Trophoblast cell (in vitro differentiated cells and primary cell): ENCODE measurements at regions not wholly inside any gene's neighbourhood (a gene's known extent, or its start where the extent isn't known, plus 50 kb on each side); places are given as distances from the start of the nearest gene placed in this dataset.

Experiments used
- DNase-seq, 2 donors: peaks; one replicate each; pipeline ENCODE4 v3.0.0-alpha.2; 2016
- H2AFZ ChIP-seq: 2 replicates; pipeline ENCODE4 v1.6.1; 2013; ENCODE audit warnings: low read length, moderate library complexity, mild to moderate bottlenecking; ENCODE audit not compliant: insufficient read depth, poor library complexity
- H2AK5ac ChIP-seq: 2 replicates; pipeline ENCODE4 v1.6.1; 2013; ENCODE audit warnings: mild to moderate bottlenecking, low read length
- H2BK120ac ChIP-seq: 2 replicates; pipeline ENCODE4 v1.6.1; 2013; ENCODE audit warnings: low read length, mild to moderate bottlenecking, moderate library complexity; ENCODE audit not compliant: insufficient read depth, poor library complexity
- H2BK12ac ChIP-seq: 2 replicates; pipeline ENCODE4 v1.6.1; 2013; ENCODE audit warnings: mild to moderate bottlenecking, low read length, moderate library complexity
- H2BK5ac ChIP-seq: 2 replicates; pipeline ENCODE4 v1.6.1; 2013; ENCODE audit warnings: low read length, low read depth, moderate library complexity, mild to moderate bottlenecking; ENCODE audit not compliant: poor library complexity
- H3K14ac ChIP-seq: 2 replicates; pipeline ENCODE4 v1.6.1; 2013; ENCODE audit warnings: mild to moderate bottlenecking, low read length
- H3K18ac ChIP-seq: 2 replicates; pipeline ENCODE4 v1.6.1; 2013; ENCODE audit warnings: mild to moderate bottlenecking, low read length
- H3K23ac ChIP-seq: 2 replicates; pipeline ENCODE4 v1.6.1; 2013; ENCODE audit warnings: low read length
- H3K27ac ChIP-seq: 2 replicates; pipeline ENCODE4 v1.5.1; 2013; ENCODE audit warnings: low read depth, mild to moderate bottlenecking, inconsistent platforms, low read length, moderate library complexity
- H3K27me3 ChIP-seq: 2 replicates; pipeline ENCODE4 v1.6.1; 2013; ENCODE audit warnings: inconsistent platforms, mild to moderate bottlenecking, low read length, moderate library complexity; ENCODE audit not compliant: insufficient read depth
- H3K36me3 ChIP-seq, 2 experiments: 1 replicate in 1 of 2; 2 replicates in 1 of 2; pipeline ENCODE4 v1.6.1; 2013; ENCODE audit warnings: low read length in 2 of 2, mild to moderate bottlenecking in 2 of 2, moderate library complexity in 1 of 2; ENCODE audit not compliant: insufficient read depth in 2 of 2, control insufficient read depth in 1 of 2
- H3K4ac ChIP-seq: 2 replicates; pipeline ENCODE4 v1.6.1; 2013; ENCODE audit warnings: low read depth, mild to moderate bottlenecking, low read length, moderate library complexity
- H3K4me1 ChIP-seq, 2 experiments: 1 replicate in 1 of 2; 2 replicates in 1 of 2; pipeline ENCODE4 v1.6.1; 2013; ENCODE audit warnings: low read length in 2 of 2, mild to moderate bottlenecking in 2 of 2, moderate library complexity in 1 of 2; ENCODE audit not compliant: insufficient read depth in 2 of 2, control insufficient read depth in 1 of 2
- H3K4me2 ChIP-seq: 2 replicates; pipeline ENCODE4 v1.6.1; 2013; ENCODE audit warnings: inconsistent platforms, mild to moderate bottlenecking, low read length, moderate library complexity
- H3K4me3 ChIP-seq: 2 replicates; pipeline ENCODE4 v1.5.1; 2013; ENCODE audit warnings: mild to moderate bottlenecking, low read depth, low read length, inconsistent platforms
- H3K79me1 ChIP-seq: one replicate; pipeline ENCODE4 v1.6.1; 2013; ENCODE audit warnings: low read length
- H3K79me2 ChIP-seq: 2 replicates; pipeline ENCODE4 v1.6.1; 2013; ENCODE audit warnings: low read length, mild to moderate bottlenecking; ENCODE audit not compliant: control insufficient read depth, insufficient read depth, poor library complexity
- H3K9ac ChIP-seq: 2 replicates; pipeline ENCODE4 v1.6.1; 2013; ENCODE audit warnings: mild to moderate bottlenecking, low read length
- H3K9me3 ChIP-seq: 2 replicates; pipeline ENCODE4 v1.6.1; 2013; ENCODE audit warnings: low read depth, mild to moderate bottlenecking, control low read depth, inconsistent platforms, low read length; ENCODE audit not compliant: insufficient read depth
- H4K12ac ChIP-seq: 2 replicates; pipeline ENCODE4 v1.6.1; 2013; ENCODE audit warnings: low read depth, mild to moderate bottlenecking, low read length, moderate library complexity
- H4K8ac ChIP-seq: 2 replicates; pipeline ENCODE4 v1.6.1; 2013; ENCODE audit warnings: low read depth, mild to moderate bottlenecking, low read length, moderate library complexity
- H4K91ac ChIP-seq: one replicate; pipeline ENCODE4 v1.6.1; 2013; ENCODE audit warnings: low read depth, mild to moderate bottlenecking, low read length, moderate library complexity
- WGBS: extraction: QIAGEN DNeasy Blood & Tissue Kit; methylation state at CpG from one replicate; pipeline ENCODE4 v1.1.7; 2013; ENCODE audit warnings: missing lambda C conversion rate; ENCODE audit not compliant: insufficient read length, insufficient coverage; ENCODE audit errors: extremely low coverage; 5-methylcytosine and 5-hydroxymethylcytosine counted together

DNA sequence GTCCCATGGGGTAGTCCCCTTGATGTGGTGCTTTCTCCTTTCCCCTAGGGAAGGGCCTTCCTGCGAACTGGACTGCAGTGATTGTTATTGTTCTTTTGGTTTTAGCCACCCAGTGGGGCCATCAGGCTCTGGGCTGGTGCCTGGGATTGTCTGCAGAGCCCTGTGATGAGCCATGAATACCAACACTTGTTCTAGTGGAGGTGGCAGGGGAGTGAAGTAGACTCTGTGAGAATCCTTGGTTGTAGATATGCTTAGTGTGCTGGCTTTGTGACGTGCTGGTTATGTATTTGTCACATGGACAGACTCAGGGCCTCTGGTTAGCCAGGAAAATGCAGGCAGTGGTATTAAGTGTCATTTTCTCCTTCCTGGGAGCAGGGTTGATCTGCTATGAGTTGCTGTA is 51.8 kb upstream of the NDUFB4 start:
- no peak overlapping the region for H4K8ac ChIP-seq
- H3K23ac ChIP-seq = peak overlapping the region; percentile 58
- no peak overlapping the region for H3K9ac ChIP-seq
- no peak overlapping the region for H3K4me3 ChIP-seq
- H4K91ac ChIP-seq = no peak overlapping the region
- H3K27ac ChIP-seq = no peak overlapping the region
- no peak overlapping the region for H2BK120ac ChIP-seq
- no peaks in the 10 kb centered on the region for H3K4me1 ChIP-seq
- no peak overlapping the region for H2BK12ac ChIP-seq
- H3K36me3 ChIP-seq = no peaks in the 10 kb centered on the region
- H3K79me1 ChIP-seq = no peaks in the 10 kb centered on the region
- H2BK5ac ChIP-seq = no peak overlapping the region
- no peak for DNase-seq
- no peaks in the 10 kb centered on the region for H3K79me2 ChIP-seq
- H4K12ac ChIP-seq = no peak overlapping the region
- no peak overlapping the region for H3K4me2 ChIP-seq
- WGBS = no CpG with 5 or more reads among the region's 2 CpGs
- H2AK5ac ChIP-seq = no peak overlapping the region
- no peaks in the 10 kb centered on the region for H3K27me3 ChIP-seq
- H3K18ac ChIP-seq = no peak overlapping the region
- no peak overlapping the region for H2AFZ ChIP-seq
- H3K9me3 ChIP-seq = peaks cover 5% of the 10 kb centered on the region
- no peak overlapping the region for H3K4ac ChIP-seq
- H3K14ac ChIP-seq = no peak overlapping the region

DNA sequence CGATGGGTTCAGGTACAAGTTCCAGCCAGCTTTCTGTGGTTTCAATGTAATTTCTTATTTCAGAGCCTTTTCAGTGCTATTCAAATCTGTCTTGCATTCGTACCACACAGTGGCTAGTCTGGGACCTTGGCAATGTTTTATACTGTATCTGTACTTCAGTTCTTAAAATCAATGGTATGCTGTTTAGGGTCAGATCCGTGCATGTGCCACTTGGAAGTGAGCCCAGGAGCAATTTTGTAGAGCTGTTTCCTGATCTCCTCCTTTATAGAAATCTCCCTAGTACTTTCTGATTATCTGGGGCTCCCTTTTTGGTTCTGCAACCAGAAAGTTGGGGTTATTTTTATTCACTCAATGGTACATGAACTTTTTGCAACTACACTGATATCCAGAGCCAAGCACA is 59.5 kb upstream of the NDUFB4 start:
- Histone ChIP-seq H3K36me3 (no peaks in the 10 kb centered on the region), H3K4me2 (no peak overlapping the region), H3K18ac (no peak overlapping the region), H3K4ac (no peak overlapping the region), H3K9ac (no peak overlapping the region), H3K23ac (no peak overlapping the region), H3K4me3 (no peak overlapping the region), H2BK12ac (no peak overlapping the region), H3K27me3 (no peaks in the 10 kb centered on the region), H2BK5ac (no peak overlapping the region), H4K12ac (no peak overlapping the region), H2AK5ac (no peak overlapping the region), H2BK120ac (no peak overlapping the region), H2AFZ (no peak overlapping the region), H3K14ac (no peak overlapping the region), H3K4me1 (no peaks in the 10 kb centered on the region), H3K9me3 (no peaks in the 10 kb centered on the region), H3K79me1 (no peaks in the 10 kb centered on the region), H4K8ac (no peak overlapping the region), H3K27ac (no peak overlapping the region), H3K79me2 (no peaks in the 10 kb centered on the region), H4K91ac (no peak overlapping the region)
- no CpG with 5 or more reads among the region's 3 CpGs for WGBS
- DNase-seq = no peak

DNA sequence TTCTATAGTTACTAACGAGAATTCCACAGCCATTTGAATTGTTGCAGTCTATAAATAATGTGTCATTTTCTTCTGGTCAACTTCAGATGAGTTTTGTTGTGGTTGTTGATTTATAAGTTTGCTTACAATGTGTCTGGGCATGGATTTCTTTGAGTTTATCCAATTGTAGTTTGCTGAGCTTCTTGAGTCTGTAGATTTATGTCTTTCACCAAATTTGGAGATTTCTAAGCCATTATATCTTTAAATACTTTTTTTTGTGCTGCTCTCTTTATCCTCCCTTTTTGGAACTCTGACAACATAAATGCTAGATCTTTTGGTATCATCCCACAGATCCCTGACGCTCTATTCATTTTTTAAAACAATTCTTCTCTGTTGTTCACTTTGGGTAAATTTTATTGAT is 63.2 kb upstream of the NDUFB4 start:
- Histone ChIP-seq H4K8ac (no peak overlapping the region), H2BK5ac (no peak overlapping the region), H2BK12ac (no peak overlapping the region), H3K27ac (no peak overlapping the region), H3K4ac (no peak overlapping the region), H2AK5ac (no peak overlapping the region), H3K79me1 (no peaks in the 10 kb centered on the region), H2BK120ac (no peak overlapping the region), H4K12ac (no peak overlapping the region), H3K4me3 (no peak overlapping the region), H3K23ac (no peak overlapping the region), H3K4me1 (no peaks in the 10 kb centered on the region), H3K14ac (no peak overlapping the region), H3K9ac (no peak overlapping the region), H3K4me2 (no peak overlapping the region), H2AFZ (no peak overlapping the region), H4K91ac (no peak overlapping the region), H3K18ac (no peak overlapping the region), H3K36me3 (no peaks in the 10 kb centered on the region), H3K9me3 (no peaks in the 10 kb centered on the region), H3K79me2 (no peaks in the 10 kb centered on the region), H3K27me3 (no peaks in the 10 kb centered on the region)
- DNase-seq = no peak
- no CpG with 5 or more reads among the region's 2 CpGs for WGBS

- WGBS = no CpG with 5 or more reads among the region's 6 CpGs
- Histone ChIP-seq H3K14ac (no peak overlapping the region), H3K36me3 (no peaks in the 10 kb centered on the region), H4K12ac (no peak overlapping the region), H3K9me3 (no peaks in the 10 kb centered on the region), H2BK12ac (no peak overlapping the region), H3K27ac (no peak overlapping the region), H3K23ac (no peak overlapping the region), H3K79me1 (no peaks in the 10 kb centered on the region), H2AK5ac (no peak overlapping the region), H3K4me2 (no peak overlapping the region), H4K8ac (no peak overlapping the region), H3K4ac (no peak overlapping the region), H3K18ac (no peak overlapping the region), H3K79me2 (no peaks in the 10 kb centered on the region), H2AFZ (no peak overlapping the region), H4K91ac (no peak overlapping the region), H3K27me3 (no peaks in the 10 kb centered on the region), H3K4me3 (no peak overlapping the region), H3K9ac (no peak overlapping the region), H3K4me1 (peaks cover 0 to 4% of the 10 kb centered on the region in 2 experiments), H2BK120ac (no peak overlapping the region), H2BK5ac (no peak overlapping the region)
- no peak for DNase-seq
These were observed 68.0 kb upstream of the NDUFB4 start for GRCh38 chr3:120528163-120528562.
